GM21576 (cell line): ENCODE measurements at regions not wholly inside any gene's neighbourhood (a gene's known extent, or its start where the extent isn't known, plus 50 kb on each side); places are given as distances from the start of the nearest gene placed in this dataset.

Experiments used
- ATAC-seq: cut with Tn5 transposase; IDR thresholded peaks from one replicate; pipeline ENCODE4 v1.9.1; 2021; ENCODE audit warnings: mild to moderate bottlenecking, moderate library complexity; ENCODE audit not compliant: unreplicated experiment

DNA sequence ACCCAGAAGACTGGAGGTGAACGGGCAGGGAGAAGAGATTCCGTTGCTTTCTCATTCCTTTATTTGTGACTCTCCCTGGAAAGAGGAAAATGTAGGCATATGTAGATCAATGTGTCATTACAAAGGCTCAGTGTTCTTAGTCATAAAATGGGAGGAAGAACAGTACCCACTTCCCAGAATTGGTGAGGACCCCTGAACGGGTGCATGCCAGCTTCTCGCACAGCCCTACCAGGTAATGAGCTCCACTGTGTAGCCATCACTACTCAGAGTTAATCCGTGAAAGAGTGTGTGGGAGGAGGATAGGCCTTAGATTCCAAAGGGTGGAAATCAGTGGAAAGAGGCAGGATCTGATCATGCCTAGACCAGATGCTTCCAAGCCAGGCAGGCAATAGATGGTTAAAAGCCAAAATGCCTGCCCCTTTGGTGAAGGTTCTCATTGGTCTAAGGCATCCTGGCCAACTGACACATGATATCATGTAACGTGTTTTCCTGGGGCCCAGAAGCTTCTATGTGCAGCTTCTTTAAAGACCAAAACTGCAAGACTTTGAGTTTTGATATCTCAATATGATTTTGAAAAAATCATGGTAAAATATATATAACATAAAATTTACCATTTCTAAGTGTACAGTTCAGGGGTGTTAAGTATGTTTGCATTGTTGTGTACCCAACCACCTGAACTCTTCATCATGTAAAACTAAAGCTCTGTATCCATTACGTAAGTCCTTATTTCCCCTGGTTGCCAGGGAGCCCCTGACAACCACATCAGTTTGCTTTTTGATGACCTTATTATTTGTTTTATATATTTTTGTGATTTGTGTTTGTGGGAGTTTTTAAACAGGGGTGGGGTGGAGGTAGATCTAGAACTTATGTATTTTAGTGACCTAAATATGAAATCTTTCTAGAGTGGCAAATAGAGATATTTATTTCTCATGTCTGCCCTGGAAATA, 402.2 kb upstream of the CFAP20DC start:
- no peak for ATAC-seq

DNA sequence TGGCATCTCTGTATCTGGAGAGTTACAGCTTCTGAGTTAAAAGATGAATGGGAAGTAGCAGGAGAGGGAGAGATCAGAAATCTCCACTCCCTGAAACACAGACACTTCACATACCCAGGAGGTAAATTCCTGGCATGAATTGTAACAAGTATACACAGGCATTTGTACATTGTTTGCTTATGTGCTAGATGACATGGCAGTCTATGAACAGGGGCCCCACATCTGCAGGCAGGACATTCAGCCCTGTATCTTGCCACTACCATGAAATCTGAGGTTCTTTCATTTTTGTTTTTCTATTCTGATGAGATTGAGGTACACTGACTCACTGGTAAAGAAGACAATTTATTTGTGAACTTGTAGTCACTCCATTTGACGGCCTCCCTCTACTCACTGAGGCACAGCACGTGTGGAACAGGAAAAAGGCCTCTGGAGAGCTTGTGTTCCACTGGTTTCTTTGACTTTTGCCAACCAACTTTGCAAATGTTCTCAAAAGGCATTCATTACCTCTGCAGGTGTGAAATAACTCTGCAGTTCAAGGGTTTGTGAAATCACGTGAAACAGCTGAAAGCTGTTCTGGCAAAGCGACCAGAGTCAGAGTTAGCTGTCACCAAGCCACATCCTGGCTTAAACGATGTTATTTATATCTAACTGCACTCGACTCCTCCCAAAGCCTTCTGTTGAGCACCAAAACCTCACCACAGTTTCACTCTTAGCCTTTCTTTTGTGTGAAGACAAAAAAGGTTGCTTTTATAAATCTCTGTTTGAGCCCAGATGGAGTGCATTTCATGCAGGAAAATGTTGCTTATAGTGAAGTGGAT, 401.3 kb upstream of the CFAP20DC start:
- peak; percentile 96 for ATAC-seq

DNA sequence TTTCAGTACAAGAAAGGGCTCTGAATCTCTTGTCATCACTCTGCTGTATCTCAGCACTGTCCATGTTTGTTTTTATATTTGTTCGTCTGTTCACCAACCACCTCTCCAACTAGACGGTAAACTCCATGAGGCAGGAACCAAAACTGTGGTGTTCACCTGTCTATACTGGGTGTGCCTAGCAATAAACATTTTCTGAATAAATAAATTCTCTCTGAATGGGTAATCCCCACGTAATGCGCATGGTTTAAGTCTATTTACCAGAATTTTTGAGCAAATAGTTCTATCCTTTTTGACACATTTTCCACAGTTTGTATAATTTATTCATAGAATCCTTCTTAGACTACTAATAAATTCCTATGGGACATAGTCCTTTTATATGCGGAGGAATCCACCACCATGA, 400.6 kb upstream of the CFAP20DC start:
- ATAC-seq: no peak

DNA sequence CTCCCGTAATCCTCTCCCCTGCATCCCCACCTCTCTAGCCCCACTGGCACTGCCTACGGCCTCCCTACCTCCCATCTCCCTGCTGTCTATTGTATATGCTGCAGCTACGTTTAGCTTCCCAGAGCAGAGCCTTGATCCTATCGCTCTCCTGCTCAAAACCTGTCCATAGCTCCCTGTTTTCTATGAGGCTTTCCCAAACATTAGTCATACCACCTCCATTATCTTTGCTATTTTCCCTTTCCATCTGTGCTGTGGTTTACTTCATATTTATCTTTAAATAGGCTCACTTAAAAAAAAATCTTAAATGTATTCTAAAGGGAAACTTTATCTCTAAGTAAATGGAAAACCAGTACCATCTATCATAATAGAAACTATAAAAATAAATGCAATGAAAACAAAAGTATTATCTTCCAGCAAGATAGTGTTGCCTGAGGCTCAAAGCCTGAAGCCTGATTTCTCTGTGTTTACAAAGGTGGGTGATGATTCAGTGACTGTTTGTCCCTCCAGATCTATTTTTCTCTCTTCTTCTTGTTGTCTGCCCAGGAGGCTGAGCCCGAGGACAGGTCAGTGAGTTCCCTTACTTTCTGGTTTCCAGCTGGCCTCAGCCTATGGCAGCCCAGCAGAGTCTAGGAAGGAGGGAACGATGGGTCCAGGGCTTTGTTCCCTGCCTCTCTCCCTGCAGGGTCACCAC, 397.1 kb upstream of the CFAP20DC start:
- ATAC-seq: no peak

DNA sequence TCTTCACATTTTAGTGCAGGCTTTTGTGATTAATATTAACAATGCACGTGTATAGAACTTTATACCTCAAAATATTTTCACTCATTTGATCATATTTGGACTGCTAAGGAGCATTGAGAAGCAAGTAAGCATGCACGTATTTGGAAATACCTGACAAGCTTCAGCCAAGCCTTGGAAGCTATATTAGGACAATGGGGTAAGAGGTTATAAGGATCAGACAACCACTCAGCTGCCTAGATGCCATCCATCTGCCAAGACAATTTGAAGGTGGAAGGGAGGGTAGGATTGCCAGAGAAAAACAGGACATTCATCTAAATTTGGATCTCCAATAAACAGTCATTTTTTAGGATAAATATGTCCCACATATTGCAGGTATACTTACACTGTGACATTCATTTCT, 394.9 kb upstream of the CFAP20DC start:
- no peak for ATAC-seq

DNA sequence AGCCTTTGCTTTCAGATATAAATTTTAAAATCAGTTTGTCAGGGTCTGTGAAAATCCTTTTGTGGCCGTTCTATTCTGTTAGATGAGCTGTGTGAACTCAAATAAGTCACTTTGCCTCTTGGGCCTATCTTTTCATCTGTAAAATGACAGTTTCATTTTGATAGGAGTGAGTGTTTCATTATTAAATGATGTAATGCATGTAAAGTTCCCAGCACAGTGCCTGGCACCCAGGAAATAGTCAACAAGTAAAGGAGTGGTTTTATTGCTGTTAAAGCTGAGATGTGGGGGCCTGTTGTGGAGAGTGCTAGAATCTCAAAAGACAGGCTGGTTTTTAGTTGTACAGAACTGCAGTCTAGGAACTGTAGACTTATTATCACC, 394.5 kb upstream of the CFAP20DC start:
- ATAC-seq: no peak

DNA sequence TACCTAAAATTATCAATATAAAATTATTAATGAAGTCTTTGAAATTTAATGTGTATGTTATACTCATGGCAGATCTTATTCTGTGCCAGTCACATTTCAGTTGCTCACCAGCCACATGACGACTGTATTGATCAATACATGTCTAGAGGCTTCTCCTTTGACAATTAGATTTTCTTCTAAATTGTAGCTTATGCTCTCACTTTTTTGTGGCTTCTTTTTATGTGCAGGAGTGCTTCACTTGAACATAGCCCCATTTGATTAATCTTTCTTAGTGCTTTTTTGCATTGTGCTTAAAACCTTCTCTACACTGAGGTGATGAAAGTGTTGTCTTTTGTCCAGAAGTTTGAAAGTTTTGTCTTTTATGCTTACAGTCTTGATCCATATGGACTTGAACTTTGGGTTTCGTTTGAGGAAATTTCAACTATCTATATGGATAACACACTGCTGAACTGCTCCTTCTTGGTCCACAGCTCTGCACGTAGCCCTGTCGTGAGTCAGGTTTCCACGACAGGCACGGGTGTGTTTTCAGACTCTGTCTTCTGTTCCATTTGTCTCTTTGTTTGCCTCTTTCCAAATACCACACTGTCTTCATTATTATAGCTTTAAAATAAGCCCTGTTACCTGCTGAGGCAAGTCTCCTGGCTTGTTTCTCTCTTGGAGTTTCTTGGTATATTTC, 393.9 kb upstream of the CFAP20DC start:
- ATAC-seq: no peak

DNA sequence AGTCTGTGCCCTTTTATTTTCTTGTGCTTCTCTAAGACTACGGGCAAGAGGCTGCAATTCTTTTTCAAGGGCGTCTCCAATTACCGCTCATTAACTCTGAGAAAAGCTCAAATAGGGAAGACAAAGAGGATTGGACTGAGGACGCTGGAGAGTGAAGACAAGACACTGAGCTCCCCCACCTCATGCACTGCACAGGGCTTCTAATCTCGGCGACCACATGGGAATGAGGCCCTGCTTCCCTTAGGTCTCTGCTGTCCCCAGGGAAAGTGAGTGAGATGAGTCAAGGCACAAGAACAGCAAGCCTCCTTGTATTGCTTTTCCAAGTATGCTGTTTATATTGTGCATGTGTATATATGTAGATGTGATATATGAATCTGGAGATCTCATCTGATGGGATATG, 392.2 kb upstream of the CFAP20DC start:
- ATAC-seq: no peak

DNA sequence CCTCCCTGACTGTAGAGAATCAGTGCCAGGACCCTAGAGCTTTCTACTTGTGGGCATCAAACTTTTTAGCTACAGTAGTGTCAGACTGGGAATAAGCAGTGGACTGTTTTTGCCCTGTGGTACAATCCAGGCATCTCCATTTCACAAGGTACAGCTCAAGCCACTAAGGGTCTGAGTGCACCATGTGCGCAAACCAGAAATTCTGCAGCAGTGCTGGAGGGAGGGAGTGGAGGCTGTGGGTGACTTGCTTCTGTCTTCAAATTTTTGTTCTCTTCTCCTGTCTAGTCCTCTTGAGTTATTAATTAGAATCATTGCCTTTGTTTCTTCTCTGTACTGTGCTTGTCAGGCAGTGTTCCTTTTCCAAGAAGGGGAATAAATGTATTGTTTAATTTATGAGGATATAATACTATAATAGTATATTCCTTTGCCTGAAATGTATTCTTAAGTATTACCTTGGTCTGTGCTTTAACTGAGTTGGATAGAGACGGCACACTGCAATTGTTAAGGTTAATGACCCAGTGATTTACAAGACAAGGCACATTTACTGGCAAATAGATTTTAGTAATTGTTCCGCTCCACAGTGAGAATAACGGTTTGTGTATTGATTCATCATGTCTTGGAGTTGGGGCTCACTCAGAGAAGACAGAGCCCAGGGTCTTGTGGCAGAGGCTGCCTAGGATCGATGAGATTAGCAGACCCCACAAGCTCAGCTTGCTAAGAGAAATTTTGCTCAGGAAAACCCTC, 390.6 kb upstream of the CFAP20DC start:
- no peak for ATAC-seq

DNA sequence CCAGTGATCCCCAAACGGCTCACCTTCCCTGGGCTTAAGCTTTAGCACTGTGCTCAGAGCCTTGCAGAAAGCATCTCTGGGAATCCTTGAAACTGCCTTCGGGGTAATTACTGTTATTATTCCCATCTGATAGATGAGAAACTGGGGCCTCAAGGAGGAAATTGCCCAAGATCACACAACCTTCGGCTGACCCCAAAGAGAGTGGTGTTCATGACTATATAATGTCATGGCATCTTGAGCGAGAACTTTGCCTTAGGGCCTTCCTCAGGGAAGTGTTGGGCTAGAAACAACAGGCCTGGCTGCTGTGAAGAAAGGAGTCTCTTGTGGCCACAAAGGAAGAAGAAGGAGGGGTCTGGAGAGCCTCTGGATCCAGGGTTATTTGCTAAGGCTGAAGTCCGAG, 388.7 kb upstream of the CFAP20DC start:
- ATAC-seq: no peak

DNA sequence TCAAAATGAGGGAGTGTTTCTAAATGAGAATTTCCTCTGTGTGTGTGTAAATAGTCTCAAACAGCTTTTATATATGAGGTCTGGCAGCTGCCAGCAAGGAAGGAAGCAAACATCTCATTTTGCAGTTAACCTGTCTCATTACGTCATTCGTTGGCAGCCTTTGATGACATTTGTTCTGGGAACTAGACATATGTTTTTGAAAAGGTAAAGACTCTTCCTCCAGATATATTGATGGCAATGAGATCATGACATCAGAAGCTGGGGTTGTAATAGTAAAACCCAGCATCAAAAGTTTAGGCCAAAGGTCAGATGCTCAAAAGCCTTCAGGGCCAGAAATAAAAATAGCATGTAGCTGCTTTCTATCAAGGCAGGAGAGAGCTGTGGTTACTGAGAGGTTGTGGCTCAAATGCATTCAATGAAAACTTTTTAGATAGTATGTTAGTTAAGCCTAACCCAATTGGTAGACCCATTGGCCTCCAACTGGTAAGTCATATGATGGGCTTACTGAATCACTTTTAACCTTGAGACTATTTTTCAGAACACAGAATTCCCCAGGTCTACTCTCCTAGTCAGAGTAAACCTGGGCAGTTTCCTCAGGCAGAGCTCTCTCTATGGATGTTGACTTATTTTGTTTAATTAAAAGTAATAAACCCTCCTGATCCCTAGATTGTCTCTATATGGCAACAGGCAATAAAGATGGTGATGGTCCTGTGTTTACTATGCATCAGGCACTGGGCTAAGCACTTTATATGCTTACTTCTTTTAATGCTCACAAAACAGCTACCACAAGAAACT, 386.5 kb upstream of the CFAP20DC start:
- ATAC-seq: no peak

DNA sequence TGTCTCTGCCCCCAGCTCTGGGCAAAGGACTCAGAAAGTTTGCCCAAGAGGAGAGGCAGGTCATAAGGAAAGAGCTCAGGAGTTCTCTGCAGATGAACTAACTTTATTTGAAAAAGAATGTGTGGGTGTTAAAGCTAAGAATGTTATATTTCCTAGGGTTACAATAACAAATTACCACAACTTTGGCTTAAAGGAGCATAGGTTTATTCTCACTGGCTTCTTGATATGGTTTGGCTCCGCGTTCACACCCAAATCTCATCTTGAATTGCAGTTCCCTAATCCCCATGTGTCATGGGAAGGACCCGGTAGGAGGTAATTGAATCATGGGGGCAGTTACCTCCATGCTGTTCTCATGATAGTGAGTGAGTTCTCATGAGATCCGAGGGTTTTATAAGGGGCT, 383.7 kb upstream of the CFAP20DC start:
- ATAC-seq: no peak

DNA sequence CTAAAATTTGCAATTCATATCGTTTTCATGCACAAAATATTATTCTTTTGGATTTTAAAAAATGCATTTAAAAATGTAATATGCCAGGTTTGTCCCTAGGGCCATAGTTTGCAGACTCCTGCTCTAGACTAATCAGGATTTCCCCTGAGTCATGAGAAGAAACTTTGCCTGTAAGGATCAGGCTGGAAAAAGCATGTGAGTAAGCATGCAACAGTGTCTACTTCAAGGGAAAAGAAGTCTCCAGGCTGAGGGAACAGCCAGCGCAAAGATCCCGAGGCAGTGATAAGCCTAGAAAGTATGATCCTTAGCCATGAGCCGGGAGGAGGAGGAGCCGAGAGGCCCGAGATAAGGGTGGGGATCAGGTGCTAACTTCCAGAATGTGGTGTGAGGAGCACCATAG, 382.8 kb upstream of the CFAP20DC start:
- no peak for ATAC-seq

DNA sequence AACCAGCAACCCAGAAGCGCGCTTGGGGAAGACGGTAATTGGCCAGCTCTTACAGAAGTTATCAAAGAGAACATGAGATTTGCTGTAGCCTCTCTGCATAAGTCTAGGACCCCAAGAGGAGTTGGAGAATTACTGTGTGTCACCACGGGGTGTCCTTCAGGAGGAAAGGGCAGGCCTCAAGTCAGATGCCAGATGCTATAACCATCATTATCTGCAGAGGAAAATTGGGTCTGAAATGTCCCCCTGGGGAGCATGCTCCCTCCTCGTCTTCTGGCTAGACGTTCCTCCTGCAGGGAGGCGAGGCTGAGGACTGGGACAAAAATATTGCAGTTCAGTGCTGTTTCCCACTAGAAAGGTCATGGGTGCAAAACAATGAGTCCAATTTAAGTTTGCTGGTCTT, 380.5 kb upstream of the CFAP20DC start:
- ATAC-seq: no peak

DNA sequence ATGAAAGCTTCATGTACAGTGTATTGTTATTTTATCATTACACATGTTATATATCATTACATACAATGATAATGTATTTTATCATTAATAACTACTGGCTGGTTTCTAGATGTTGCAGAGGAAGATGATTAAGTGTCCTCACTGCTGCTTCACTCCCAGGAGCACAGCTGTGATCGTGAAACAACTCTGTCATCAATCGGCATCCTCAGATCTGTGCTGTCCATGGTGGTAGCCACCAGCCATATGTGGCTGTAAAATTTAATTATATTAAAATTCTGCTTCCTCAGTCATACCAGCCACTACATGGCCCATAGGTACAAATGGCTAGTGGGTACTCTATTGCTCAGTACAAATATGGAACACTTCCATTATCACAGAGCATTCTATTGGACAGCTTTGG, 379.4 kb upstream of the CFAP20DC start:
- ATAC-seq: no peak

DNA sequence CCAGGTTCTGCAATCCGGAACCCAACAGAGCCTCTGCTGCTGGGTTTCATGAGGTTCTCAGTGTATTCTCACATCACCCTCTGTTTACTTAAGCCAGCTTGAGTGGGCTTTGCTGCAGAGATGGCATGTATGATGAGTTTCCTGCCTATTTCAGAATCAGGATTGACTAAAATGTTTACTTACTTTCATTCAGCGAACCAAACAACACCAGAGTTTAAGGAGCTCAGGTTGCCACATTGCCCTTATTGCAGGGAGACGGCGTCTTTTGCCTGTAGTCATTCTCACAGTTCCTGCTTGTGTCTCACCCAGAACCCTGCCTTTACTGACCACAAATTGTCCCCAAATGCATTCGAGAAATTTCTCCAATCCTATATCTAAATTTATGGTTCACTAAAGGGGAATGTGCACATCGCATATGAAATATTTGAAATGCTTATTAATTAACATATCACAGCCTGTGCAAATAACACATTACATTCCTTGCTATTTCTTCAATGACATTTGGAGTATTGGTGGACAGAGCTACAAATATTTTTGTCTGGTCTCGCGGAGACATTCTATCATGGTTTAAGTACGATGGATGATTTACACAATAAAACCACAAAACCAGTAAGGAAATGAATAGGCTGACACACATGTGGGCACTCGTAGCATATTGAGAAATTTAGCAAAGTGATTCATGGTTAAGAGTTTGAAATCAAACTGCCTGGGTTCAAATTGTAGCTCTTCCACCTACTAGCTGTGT, 377.2 kb upstream of the CFAP20DC start:
- ATAC-seq: no peak

DNA sequence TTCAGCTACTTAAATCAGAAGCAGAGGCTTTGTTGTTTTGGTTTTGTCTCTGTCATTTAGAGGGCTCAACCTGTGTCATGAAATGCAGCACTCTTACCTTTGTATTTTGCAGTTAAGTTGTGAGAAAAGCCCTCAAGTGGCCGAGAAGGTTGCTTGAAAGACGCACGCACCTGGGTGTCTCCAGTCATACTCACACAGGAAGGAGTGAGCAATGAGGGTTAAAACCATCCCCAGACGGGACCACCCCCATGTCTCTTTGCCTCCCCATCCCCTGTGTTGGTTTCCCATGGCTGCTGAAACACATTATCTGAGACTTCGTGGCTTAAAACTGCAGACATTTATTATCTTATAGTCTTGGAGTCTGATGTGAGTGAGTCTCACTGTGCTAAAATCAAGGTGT, 376.1 kb upstream of the CFAP20DC start:
- no peak for ATAC-seq

DNA sequence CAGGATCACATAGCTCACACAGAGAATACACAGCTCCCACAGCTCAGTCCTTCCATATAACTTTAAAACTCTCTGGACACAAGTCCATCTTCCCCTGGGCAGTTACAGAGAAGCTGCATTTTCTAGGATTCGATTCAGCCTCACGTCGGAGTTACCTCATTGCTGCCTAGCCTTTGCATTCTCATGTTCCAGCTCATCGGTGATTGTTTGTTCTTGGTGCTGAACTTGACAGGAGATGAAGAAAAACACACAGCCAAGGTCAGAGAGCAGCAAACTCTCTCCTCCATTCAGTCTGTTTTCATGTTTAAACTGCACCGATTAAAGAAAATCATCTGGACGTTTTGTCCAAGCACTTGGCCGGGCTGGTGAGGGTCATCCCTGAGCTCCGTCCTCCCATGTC, 375.5 kb upstream of the CFAP20DC start:
- no peak for ATAC-seq
